IMR-90 (cell line): ENCODE measurements at regions not wholly inside any gene's neighbourhood (a gene's known extent, or its start where the extent isn't known, plus 50 kb on each side); places are given as distances from the start of the nearest gene placed in this dataset.

Experiments used
- ATAC-seq: fragments of 200-7000 bp; cut with Tn5 transposase; 2 replicates; pipeline ENCODE4 v1.9.1; 2020; ENCODE audit warnings: low read depth, mild to moderate bottlenecking, moderate library complexity
- BruUV-seq: library from RNA; stranded (reverse); fragments of 400-500 nt; replicated peaks from 2 replicates; lab custom pipeline; 2021; lab: Mats Ljungman, UMichigan
- CTCF ChIA-PET: fragments of 300-600 bp; formaldehyde crosslinking; extraction: SDS; loops from one replicate; lab custom pipeline; 2021; ENCODE audit warnings: antibody characterized with exemption; lab: Yijun Ruan, JAX
- POLR2A ChIA-PET: fragments of 300-600 bp; sonication (Branson Sonifier 250); formaldehyde crosslinking; loops from one replicate; lab custom pipeline; 2022; ENCODE audit warnings: antibody characterized with exemption; ENCODE audit not compliant: unreplicated experiment; lab: Charles Lee
- DNase-seq: peaks from one replicate; pipeline ENCODE4 v3.0.0; 2013
- H2AFZ ChIP-seq: replicated peaks from 2 replicates; pipeline ENCODE3; 2013; ENCODE audit warnings: low read length, mild to moderate bottlenecking; ENCODE audit not compliant: poor library complexity
- H2AK5ac ChIP-seq: 2 replicates; pipeline ENCODE4 v1.6.1; 2013; ENCODE audit warnings: low read depth, low read length, inconsistent platforms
- H2AK9ac ChIP-seq: replicated peaks from 2 replicates; pipeline ENCODE3; 2013; ENCODE audit warnings: mild to moderate bottlenecking, low read depth, low read length, moderate library complexity; ENCODE audit not compliant: poor library complexity
- H2BK120ac ChIP-seq: 2 replicates; pipeline ENCODE4 v1.6.1; 2013; ENCODE audit warnings: low read depth, low read length, inconsistent platforms
- H2BK15ac ChIP-seq: 3 replicates; pipeline ENCODE4 v1.6.1; 2013; ENCODE audit warnings: low read depth, low read length, inconsistent platforms
- H2BK20ac ChIP-seq: 2 replicates; pipeline ENCODE4 v1.6.1; 2013; ENCODE audit warnings: low read depth, mild to moderate bottlenecking, inconsistent platforms, low read length, moderate library complexity
- H2BK5ac ChIP-seq: 2 replicates; pipeline ENCODE4 v1.6.1; 2013; ENCODE audit warnings: mild to moderate bottlenecking, low read depth, low read length, inconsistent platforms; ENCODE audit not compliant: poor library complexity, severe bottlenecking
- H3K14ac ChIP-seq: replicated peaks from 2 replicates; pipeline ENCODE4 v1.6.1; 2013; ENCODE audit warnings: low read depth, low read length, inconsistent platforms
- H3K18ac ChIP-seq: 2 replicates; pipeline ENCODE4 v1.6.1; 2013; ENCODE audit warnings: low read depth, low read length, control low read depth
- H3K23ac ChIP-seq: 2 replicates; pipeline ENCODE4 v1.6.1; 2013; ENCODE audit warnings: low read depth, low read length, inconsistent platforms
- H3K27ac ChIP-seq: 2 replicates; pipeline ENCODE4 v1.5.1; 2013; ENCODE audit warnings: mild to moderate bottlenecking, control low read depth, low read length; ENCODE audit not compliant: insufficient read depth
- H3K27me3 ChIP-seq: 2 replicates; pipeline ENCODE4 v1.6.1; 2013; ENCODE audit warnings: low read length; ENCODE audit not compliant: control insufficient read depth, insufficient read depth
- H3K36me3 ChIP-seq: 2 replicates; pipeline ENCODE4 v1.6.1; 2013; ENCODE audit warnings: low read length, mixed read lengths; ENCODE audit not compliant: control insufficient read depth, insufficient read depth
- H3K4ac ChIP-seq: 2 replicates; pipeline ENCODE4 v1.6.1; 2013; ENCODE audit warnings: low read depth, low read length, inconsistent platforms
- H3K4me1 ChIP-seq: 2 replicates; pipeline ENCODE4 v1.6.1; 2013; ENCODE audit warnings: low read length, mixed read lengths; ENCODE audit not compliant: control insufficient read depth, insufficient read depth
- H3K4me2 ChIP-seq: 2 replicates; pipeline ENCODE4 v1.6.1; 2013; ENCODE audit warnings: low read depth, mild to moderate bottlenecking, control low read depth, low read length, moderate library complexity
- H3K4me3 ChIP-seq: 2 replicates; pipeline ENCODE4 v1.5.1; 2013; ENCODE audit warnings: low read depth, mild to moderate bottlenecking, control low read depth, low read length, moderate library complexity; ENCODE audit not compliant: insufficient read depth
- H3K56ac ChIP-seq: 2 replicates; pipeline ENCODE4 v1.6.1; 2013; ENCODE audit warnings: low read length, inconsistent platforms; ENCODE audit not compliant: insufficient read depth; ENCODE audit errors: extremely low read depth
- H3K79me1 ChIP-seq, 2 experiments: 2 replicates each; pipeline ENCODE4 v1.6.1; 2013; ENCODE audit warnings: low read length in 2 of 2, inconsistent platforms in 1 of 2, low read depth in 1 of 2
- H3K9ac ChIP-seq: 2 replicates; pipeline ENCODE4 v1.6.1; 2013; ENCODE audit warnings: low read depth, low read length, control low read depth
- H3K9me1 ChIP-seq: 2 replicates; pipeline ENCODE4 v1.6.1; 2013; ENCODE audit warnings: low read length, inconsistent platforms; ENCODE audit not compliant: insufficient read depth
- H3K9me3 ChIP-seq: 2 replicates; pipeline ENCODE4 v1.6.1; 2013; ENCODE audit warnings: low read length; ENCODE audit not compliant: control insufficient read depth, insufficient read depth
- H4K20me1 ChIP-seq: 2 replicates; pipeline ENCODE4 v1.6.1; 2013; ENCODE audit warnings: low read length, inconsistent platforms; ENCODE audit not compliant: insufficient read depth
- H4K5ac ChIP-seq: 2 replicates; pipeline ENCODE4 v1.6.1; 2013; ENCODE audit warnings: mild to moderate bottlenecking, low read depth, low read length, control low read depth
- H4K8ac ChIP-seq, 2 experiments: 2 replicates each; pipeline ENCODE4 v1.6.1; 2013; ENCODE audit warnings: low read depth in 2 of 2, low read length in 2 of 2, control low read depth in 1 of 2, inconsistent platforms in 1 of 2
- H4K91ac ChIP-seq: 2 replicates; pipeline ENCODE4 v1.6.1; 2013; ENCODE audit warnings: low read depth, low read length, inconsistent platforms; ENCODE audit not compliant: insufficient read depth
- CEBPB ChIP-seq: IDR thresholded peaks from 2 replicates; pipeline ENCODE4 v1.6.1; 2012; ENCODE audit warnings: low read depth, low read length, improper control_type of control experiment
- RCOR1 ChIP-seq: IDR thresholded peaks from 2 replicates; pipeline ENCODE4 v1.6.1; 2012; ENCODE audit warnings: mild to moderate bottlenecking, low read length, improper control_type of control experiment; ENCODE audit not compliant: insufficient replicate concordance
- WGBS, 2 experiments: methylation state at CpG; one replicate each; pipeline versions ENCODE4 v1.1.5 to v1.1.7; 2013; ENCODE audit warnings: missing lambda C conversion rate in 2 of 2; ENCODE audit not compliant: insufficient read length in 1 of 2; ENCODE audit errors: extremely low coverage in 2 of 2; 5-methylcytosine and 5-hydroxymethylcytosine counted together
- dilution Hi-C: fragments of 300-500 bp; cut with HindIII; formaldehyde crosslinking; loops from one replicate; pipeline ENCODE4 v1.14.3; 2018; ENCODE audit warnings: low sequenced_read_pairs; ENCODE audit not compliant: unreplicated experiment
- in situ Hi-C: fragments of 300-500 bp; cut with MboI; formaldehyde crosslinking; loops from 3 replicates; pipeline ENCODE4 v1.14.3; 2019; ENCODE audit warnings: low sequenced_read_pairs, inconsistent platforms, mixed read lengths
- intact Hi-C: fragments of 100-400 bp; cut with micrococcal nuclease; formaldehyde crosslinking; loops from 2 replicates; pipeline ENCODE4 v1.10.0; 2022

DNA sequence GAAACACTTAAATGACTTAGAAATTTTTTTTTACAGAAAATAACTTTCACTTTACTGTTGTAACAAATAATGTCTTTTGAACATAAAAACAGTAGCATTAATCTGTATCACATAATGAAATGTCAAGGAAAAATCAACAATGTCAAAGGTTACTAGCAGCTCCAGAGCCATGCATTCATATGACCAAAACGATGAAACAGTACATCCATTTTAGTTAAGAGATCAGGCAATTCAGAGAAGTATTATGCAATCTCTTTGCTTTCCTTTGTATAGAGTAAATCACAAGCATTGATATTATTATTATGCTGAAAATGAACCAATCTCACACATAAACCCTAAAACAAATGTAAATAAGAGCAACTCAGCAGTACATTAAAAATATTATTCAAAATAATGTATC is 748.9 kb downstream of the PLA2G4A start:
- Histone ChIP-seq H2AK5ac (no peak overlapping the region), H4K20me1 (no peaks in the 10 kb centered on the region), H3K4ac (no peak overlapping the region), H4K91ac (no peak overlapping the region), H2AFZ (no peak overlapping the region), H2BK15ac (no peak overlapping the region), H3K4me3 (no peak overlapping the region), H3K27ac (no peak overlapping the region), H3K14ac (no peak overlapping the region), H3K56ac (no peak overlapping the region), H3K27me3 (no peaks in the 10 kb centered on the region), H3K9me1 (no peaks in the 10 kb centered on the region), H3K9me3 (no peaks in the 10 kb centered on the region), H3K79me1 (no peaks in the 10 kb centered on the region), H3K36me3 (no peaks in the 10 kb centered on the region), H3K9ac (no peak overlapping the region), H3K18ac (no peak overlapping the region), H4K8ac (no peak overlapping the region), H3K4me1 (no peaks in the 10 kb centered on the region), H2BK20ac (no peak overlapping the region), H3K23ac (no peak overlapping the region), H2BK120ac (no peak overlapping the region), H3K4me2 (no peak overlapping the region), H4K5ac (no peak overlapping the region), H2BK5ac (no peak overlapping the region), H2AK9ac (no peak overlapping the region)
- ATAC-seq, result no peak
- ChIA-PET POLR2A (no interaction called here), CTCF (no interaction called here)
- in situ Hi-C loops (no loop called here), intact Hi-C loops (no loop called here), dilution Hi-C loops (no loop called here)
- DNase-seq, result no peak
- WGBS, 2 experiments, result no CpG with 5 or more reads among the region's 1 CpG
- no TSS peak for BruUV-seq
- TF ChIP-seq CEBPB (peak; percentile 78), RCOR1 (no peak)
